Right ventricle myocardium superior (tissue), 1 donor: ENCODE measurements at regions not wholly inside any gene's neighbourhood (a gene's known extent, or its start where the extent isn't known, plus 50 kb on each side); places are given as distances from the start of the nearest gene placed in this dataset.

Experiments
- ATAC-seq: fragments of 200-7000 bp; cut with Tn5 transposase; one replicate; pipeline ENCODE4 v1.9.1; 2020; ENCODE audit warnings: mild to moderate bottlenecking; ENCODE audit not compliant: poor library complexity
- DNase-seq: peaks from one replicate; pipeline ENCODE4 v3.0.0-alpha.2; 2020
- intact Hi-C: fragments of 100-400 bp; cut with DNase I; formaldehyde crosslinking; loops from one replicate; pipeline ENCODE4 v1.11.2; 2022
- donor health status: DM: no; HTN: yes; CAD: no; lungs with severe emphysema.

- intact Hi-C loops: loop anchor here (5.0 kb wide), 1 partner anchor 207 kb away; no protein-coding TSS in a partner anchor
- no peak for ATAC-seq
- DNase-seq: no peak
These were observed 66.9 kb upstream of the FCN1 start for GRCh38 chr9:134984372-134985265.

GRCh38 chr9:134985451-134985850 lies 67.7 kb upstream of the FCN1 start:
- no peak for ATAC-seq
- no peak for DNase-seq
- intact Hi-C loops: no loop called here

GRCh38 chr9:134986957-134987356 lies 69.2 kb upstream of the FCN1 start:
- intact Hi-C loops: no loop called here
- ATAC-seq (no peak), DNase-seq (no peak)

- DNase-seq (no peak), ATAC-seq (no peak)
- intact Hi-C loops: no loop called here
These were observed 69.7 kb upstream of the FCN1 start for GRCh38 chr9:134987376-134987775.

GRCh38 chr9:134987906-134988700 lies 70.4 kb upstream of the FCN1 start:
- intact Hi-C loops: no loop called here
- no peak for DNase-seq

GRCh38 chr9:134988706-134989105 lies 71.0 kb upstream of the FCN1 start:
- DNase-seq (no peak), ATAC-seq (no peak)
- intact Hi-C loops: no loop called here

More at GRCh38 chr9:134987906-134988700, 70.4 kb upstream of the FCN1 start:
- no peak for ATAC-seq

GRCh38 chr9:134989206-134990065 lies 71.7 kb upstream of the FCN1 start:
- DNase-seq: no peak
- intact Hi-C loops: no loop called here
- ATAC-seq: no peak

- no peak for ATAC-seq
These were observed 74.4 kb upstream of the FCN1 start for GRCh38 chr9:134991808-134992754.

GRCh38 chr9:134992755-134993124 lies 75.0 kb upstream of the FCN1 start:
- no peak for DNase-seq
- ATAC-seq: no peak
- intact Hi-C loops: no loop called here

More at GRCh38 chr9:134991808-134992754, 74.4 kb upstream of the FCN1 start:
- DNase-seq: no peak
- intact Hi-C loops: no loop called here

- no peak for ATAC-seq
- intact Hi-C loops: no loop called here
- DNase-seq: no peak
These were observed 75.7 kb upstream of the FCN1 start for GRCh38 chr9:134993416-134993815.

GRCh38 chr9:134993996-134994720 lies 76.4 kb upstream of the FCN1 start:
- ATAC-seq: no peak
- no peak for DNase-seq
- intact Hi-C loops: no loop called here

- no peak for ATAC-seq
- DNase-seq: no peak
- intact Hi-C loops: no loop called here
These were observed 77.4 kb upstream of the FCN1 start for GRCh38 chr9:134994926-134995791.

- intact Hi-C loops: no loop called here
- no peak for DNase-seq
These were observed 78.0 kb upstream of the FCN1 start for GRCh38 chr9:134995792-134996120.

GRCh38 chr9:134996591-134997530 lies 79.1 kb upstream of the FCN1 start:
- ATAC-seq (no peak), DNase-seq (no peak)
- intact Hi-C loops: no loop called here

More at GRCh38 chr9:134995792-134996120, 78.0 kb upstream of the FCN1 start:
- ATAC-seq: no peak

- DNase-seq (no peak), ATAC-seq (no peak)
- intact Hi-C loops: no loop called here
These were observed 83.0 kb upstream of the FCN1 start for GRCh38 chr9:135000647-135001245.
